IMR-90 (cell line): ENCODE measurements at regions not wholly inside any gene's neighbourhood (a gene's known extent, or its start where the extent isn't known, plus 50 kb on each side); places are given as distances from the start of the nearest gene placed in this dataset.

Source experiments
- ATAC-seq: fragments of 200-7000 bp; cut with Tn5 transposase; 2 replicates; pipeline ENCODE4 v1.9.1; 2020; ENCODE audit warnings: low read depth, mild to moderate bottlenecking, moderate library complexity
- BruUV-seq: library from RNA; stranded (reverse); fragments of 400-500 nt; replicated peaks from 2 replicates; lab custom pipeline; 2021; lab: Mats Ljungman, UMichigan
- CTCF ChIA-PET: fragments of 300-600 bp; formaldehyde crosslinking; extraction: SDS; loops from one replicate; lab custom pipeline; 2021; ENCODE audit warnings: antibody characterized with exemption; lab: Yijun Ruan, JAX
- POLR2A ChIA-PET: fragments of 300-600 bp; sonication (Branson Sonifier 250); formaldehyde crosslinking; loops from one replicate; lab custom pipeline; 2022; ENCODE audit warnings: antibody characterized with exemption; ENCODE audit not compliant: unreplicated experiment; lab: Charles Lee
- DNase-seq: peaks from one replicate; pipeline ENCODE4 v3.0.0; 2013
- H2AFZ ChIP-seq: replicated peaks from 2 replicates; pipeline ENCODE3; 2013; ENCODE audit warnings: low read length, mild to moderate bottlenecking; ENCODE audit not compliant: poor library complexity
- H2AK5ac ChIP-seq: 2 replicates; pipeline ENCODE4 v1.6.1; 2013; ENCODE audit warnings: low read depth, low read length, inconsistent platforms
- H2AK9ac ChIP-seq: replicated peaks from 2 replicates; pipeline ENCODE3; 2013; ENCODE audit warnings: mild to moderate bottlenecking, low read depth, low read length, moderate library complexity; ENCODE audit not compliant: poor library complexity
- H2BK120ac ChIP-seq: 2 replicates; pipeline ENCODE4 v1.6.1; 2013; ENCODE audit warnings: low read depth, low read length, inconsistent platforms
- H2BK15ac ChIP-seq: 3 replicates; pipeline ENCODE4 v1.6.1; 2013; ENCODE audit warnings: low read depth, low read length, inconsistent platforms
- H2BK20ac ChIP-seq: 2 replicates; pipeline ENCODE4 v1.6.1; 2013; ENCODE audit warnings: low read depth, mild to moderate bottlenecking, inconsistent platforms, low read length, moderate library complexity
- H2BK5ac ChIP-seq: 2 replicates; pipeline ENCODE4 v1.6.1; 2013; ENCODE audit warnings: mild to moderate bottlenecking, low read depth, low read length, inconsistent platforms; ENCODE audit not compliant: poor library complexity, severe bottlenecking
- H3K14ac ChIP-seq: replicated peaks from 2 replicates; pipeline ENCODE4 v1.6.1; 2013; ENCODE audit warnings: low read depth, low read length, inconsistent platforms
- H3K18ac ChIP-seq: 2 replicates; pipeline ENCODE4 v1.6.1; 2013; ENCODE audit warnings: low read depth, low read length, control low read depth
- H3K23ac ChIP-seq: 2 replicates; pipeline ENCODE4 v1.6.1; 2013; ENCODE audit warnings: low read depth, low read length, inconsistent platforms
- H3K27ac ChIP-seq: 2 replicates; pipeline ENCODE4 v1.5.1; 2013; ENCODE audit warnings: mild to moderate bottlenecking, control low read depth, low read length; ENCODE audit not compliant: insufficient read depth
- H3K27me3 ChIP-seq: 2 replicates; pipeline ENCODE4 v1.6.1; 2013; ENCODE audit warnings: low read length; ENCODE audit not compliant: control insufficient read depth, insufficient read depth
- H3K36me3 ChIP-seq: 2 replicates; pipeline ENCODE4 v1.6.1; 2013; ENCODE audit warnings: low read length, mixed read lengths; ENCODE audit not compliant: control insufficient read depth, insufficient read depth
- H3K4ac ChIP-seq: 2 replicates; pipeline ENCODE4 v1.6.1; 2013; ENCODE audit warnings: low read depth, low read length, inconsistent platforms
- H3K4me1 ChIP-seq: 2 replicates; pipeline ENCODE4 v1.6.1; 2013; ENCODE audit warnings: low read length, mixed read lengths; ENCODE audit not compliant: control insufficient read depth, insufficient read depth
- H3K4me2 ChIP-seq: 2 replicates; pipeline ENCODE4 v1.6.1; 2013; ENCODE audit warnings: low read depth, mild to moderate bottlenecking, control low read depth, low read length, moderate library complexity
- H3K4me3 ChIP-seq: 2 replicates; pipeline ENCODE4 v1.5.1; 2013; ENCODE audit warnings: low read depth, mild to moderate bottlenecking, control low read depth, low read length, moderate library complexity; ENCODE audit not compliant: insufficient read depth
- H3K56ac ChIP-seq: 2 replicates; pipeline ENCODE4 v1.6.1; 2013; ENCODE audit warnings: low read length, inconsistent platforms; ENCODE audit not compliant: insufficient read depth; ENCODE audit errors: extremely low read depth
- H3K79me1 ChIP-seq, 2 experiments: 2 replicates each; pipeline ENCODE4 v1.6.1; 2013; ENCODE audit warnings: low read length in 2 of 2, inconsistent platforms in 1 of 2, low read depth in 1 of 2
- H3K9ac ChIP-seq: 2 replicates; pipeline ENCODE4 v1.6.1; 2013; ENCODE audit warnings: low read depth, low read length, control low read depth
- H3K9me1 ChIP-seq: 2 replicates; pipeline ENCODE4 v1.6.1; 2013; ENCODE audit warnings: low read length, inconsistent platforms; ENCODE audit not compliant: insufficient read depth
- H3K9me3 ChIP-seq: 2 replicates; pipeline ENCODE4 v1.6.1; 2013; ENCODE audit warnings: low read length; ENCODE audit not compliant: control insufficient read depth, insufficient read depth
- H4K20me1 ChIP-seq: 2 replicates; pipeline ENCODE4 v1.6.1; 2013; ENCODE audit warnings: low read length, inconsistent platforms; ENCODE audit not compliant: insufficient read depth
- H4K5ac ChIP-seq: 2 replicates; pipeline ENCODE4 v1.6.1; 2013; ENCODE audit warnings: mild to moderate bottlenecking, low read depth, low read length, control low read depth
- H4K8ac ChIP-seq, 2 experiments: 2 replicates each; pipeline ENCODE4 v1.6.1; 2013; ENCODE audit warnings: low read depth in 2 of 2, low read length in 2 of 2, control low read depth in 1 of 2, inconsistent platforms in 1 of 2
- H4K91ac ChIP-seq: 2 replicates; pipeline ENCODE4 v1.6.1; 2013; ENCODE audit warnings: low read depth, low read length, inconsistent platforms; ENCODE audit not compliant: insufficient read depth
- BHLHE40 ChIP-seq: fragments of 150-350 bp; IDR thresholded peaks from 2 replicates; pipeline ENCODE4 v1.6.1; 2016; ENCODE audit warnings: mild to moderate bottlenecking, low read depth, low read length
- MAFK ChIP-seq: IDR thresholded peaks from 2 replicates; pipeline ENCODE4 v1.6.1; 2012; ENCODE audit warnings: low read depth, low read length, improper control_type of control experiment
- MAZ ChIP-seq: IDR thresholded peaks from 2 replicates; pipeline ENCODE4 v1.6.1; 2012; ENCODE audit warnings: low read depth, mild to moderate bottlenecking, low read length, improper control_type of control experiment, moderate library complexity, borderline replicate concordance
- POLR2A ChIP-seq: IDR thresholded peaks from 2 replicates; pipeline ENCODE4 v1.6.1; 2012; ENCODE audit warnings: mild to moderate bottlenecking, low read depth, low read length
- RAD21 ChIP-seq: IDR thresholded peaks from 2 replicates; pipeline ENCODE4 v1.6.1; 2012; ENCODE audit warnings: low read length, improper control_type of control experiment
- RCOR1 ChIP-seq: IDR thresholded peaks from 2 replicates; pipeline ENCODE4 v1.6.1; 2012; ENCODE audit warnings: mild to moderate bottlenecking, low read length, improper control_type of control experiment; ENCODE audit not compliant: insufficient replicate concordance
- RFX5 ChIP-seq: IDR thresholded peaks from 2 replicates; pipeline ENCODE4 v1.8.0; 2012; ENCODE audit warnings: low read depth, mild to moderate bottlenecking, low read length, moderate library complexity
- SMC3 ChIP-seq: fragments of 150-350 bp; IDR thresholded peaks from 2 replicates; pipeline ENCODE4 v1.6.1; 2016; ENCODE audit warnings: low read depth, mild to moderate bottlenecking, antibody characterized with exemption, low read length, moderate library complexity
- dilution Hi-C: fragments of 300-500 bp; cut with HindIII; formaldehyde crosslinking; loops from one replicate; pipeline ENCODE4 v1.14.3; 2018; ENCODE audit warnings: low sequenced_read_pairs; ENCODE audit not compliant: unreplicated experiment
- in situ Hi-C: fragments of 300-500 bp; cut with MboI; formaldehyde crosslinking; loops from 3 replicates; pipeline ENCODE4 v1.14.3; 2019; ENCODE audit warnings: low sequenced_read_pairs, inconsistent platforms, mixed read lengths
- intact Hi-C: fragments of 100-400 bp; cut with micrococcal nuclease; formaldehyde crosslinking; loops from 2 replicates; pipeline ENCODE4 v1.10.0; 2022
- TF ChIP-seq, protein P1 (sequence below): fragments of 150-350 bp; IDR thresholded peaks from 2 replicates; pipeline ENCODE4 v1.6.1; 2017; ENCODE audit warnings: mild to moderate bottlenecking, antibody characterized with exemption, low read length, low read depth
- TF ChIP-seq, protein P2 (sequence below): fragments of 150-350 bp; IDR thresholded peaks from 2 replicates; pipeline ENCODE4 v1.6.1; 2016; ENCODE audit warnings: low read depth, mild to moderate bottlenecking, low read length, moderate library complexity, borderline replicate concordance

DNA sequence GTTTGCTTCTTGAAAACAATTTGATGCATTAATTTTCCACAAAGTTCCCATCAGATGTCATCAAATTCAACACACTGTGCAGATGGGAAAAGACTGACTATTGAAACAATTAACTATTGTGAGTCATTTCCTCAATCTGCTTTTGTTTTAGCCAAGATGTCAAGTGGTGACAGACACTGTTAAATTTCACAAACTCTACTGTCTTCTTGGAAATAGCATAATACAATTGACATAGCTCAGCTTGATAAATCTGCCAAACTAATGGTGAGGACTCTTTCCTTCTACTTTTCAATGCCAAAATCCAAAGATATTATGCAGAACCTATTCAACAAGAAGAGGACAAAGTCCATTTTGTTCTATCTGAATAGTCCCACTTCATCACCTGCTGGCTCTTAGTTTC, 242.3 kb downstream of the CAAP1 start:
- dilution Hi-C loops, result no loop called here

More for the DNA sequence above, 242.3 kb downstream of the CAAP1 start:
- Histone ChIP-seq H3K79me1 (no peaks in the 10 kb centered on the region), H3K4me3 (no peak overlapping the region), H3K9me3 (no peaks in the 10 kb centered on the region), H3K36me3 (no peaks in the 10 kb centered on the region), H2AFZ (no peak overlapping the region), H3K27ac (no peak overlapping the region), H2BK15ac (no peak overlapping the region), H2AK9ac (no peak overlapping the region), H3K27me3 (no peaks in the 10 kb centered on the region), H4K91ac (no peak overlapping the region), H3K14ac (no peak overlapping the region), H3K56ac (no peak overlapping the region), H3K18ac (no peak overlapping the region), H4K8ac (no peak overlapping the region), H3K4me2 (no peak overlapping the region), H3K23ac (no peak overlapping the region), H2BK120ac (no peak overlapping the region), H3K9me1 (no peaks in the 10 kb centered on the region), H2BK5ac (no peak overlapping the region), H2BK20ac (no peak overlapping the region), H4K20me1 (no peaks in the 10 kb centered on the region), H4K5ac (no peak overlapping the region), H2AK5ac (no peak overlapping the region), H3K9ac (no peak overlapping the region), H3K4ac (no peak overlapping the region), H3K4me1 (no peaks in the 10 kb centered on the region)
- DNase-seq, result no peak
- CTCF ChIA-PET, result no interaction called here
- POLR2A ChIA-PET, result no interaction called here
- no TSS peak for BruUV-seq
- ATAC-seq, result no peak
- intact Hi-C loops (no loop called here), in situ Hi-C loops (no loop called here)
- no peak for TF ChIP-seq BHLHE40
- TF ChIP-seq POLR2A, result no peak
- no peak for TF ChIP-seq MAFK
- TF ChIP-seq, protein P1, sequence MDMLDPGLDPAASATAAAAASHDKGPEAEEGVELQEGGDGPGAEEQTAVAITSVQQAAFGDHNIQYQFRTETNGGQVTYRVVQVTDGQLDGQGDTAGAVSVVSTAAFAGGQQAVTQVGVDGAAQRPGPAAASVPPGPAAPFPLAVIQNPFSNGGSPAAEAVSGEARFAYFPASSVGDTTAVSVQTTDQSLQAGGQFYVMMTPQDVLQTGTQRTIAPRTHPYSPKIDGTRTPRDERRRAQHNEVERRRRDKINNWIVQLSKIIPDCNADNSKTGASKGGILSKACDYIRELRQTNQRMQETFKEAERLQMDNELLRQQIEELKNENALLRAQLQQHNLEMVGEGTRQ, result no peak
- no peak for TF ChIP-seq RCOR1
- TF ChIP-seq RAD21, result no peak
- TF ChIP-seq SMC3, result no peak
- TF ChIP-seq, protein P2, sequence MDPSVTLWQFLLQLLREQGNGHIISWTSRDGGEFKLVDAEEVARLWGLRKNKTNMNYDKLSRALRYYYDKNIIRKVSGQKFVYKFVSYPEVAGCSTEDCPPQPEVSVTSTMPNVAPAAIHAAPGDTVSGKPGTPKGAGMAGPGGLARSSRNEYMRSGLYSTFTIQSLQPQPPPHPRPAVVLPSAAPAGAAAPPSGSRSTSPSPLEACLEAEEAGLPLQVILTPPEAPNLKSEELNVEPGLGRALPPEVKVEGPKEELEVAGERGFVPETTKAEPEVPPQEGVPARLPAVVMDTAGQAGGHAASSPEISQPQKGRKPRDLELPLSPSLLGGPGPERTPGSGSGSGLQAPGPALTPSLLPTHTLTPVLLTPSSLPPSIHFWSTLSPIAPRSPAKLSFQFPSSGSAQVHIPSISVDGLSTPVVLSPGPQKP, result no peak
- no peak for TF ChIP-seq MAZ
- TF ChIP-seq RFX5, result no peak
